Omental fat pad (tissue), 3 donors: ENCODE measurements at regions not wholly inside any gene's neighbourhood (a gene's known extent, or its start where the extent isn't known, plus 50 kb on each side); places are given as distances from the start of the nearest gene placed in this dataset.
"Not testable (repeated sequence)": the region's sequence is repeated elsewhere in the genome, so short reads cannot be mapped to it uniquely, and the experiment has no call there.

Experiments
- ATAC-seq: fragments of 150-250 bp; one replicate; pipeline ENCODE4 v1.9.1; 2016; ENCODE audit warnings: mild to moderate bottlenecking, moderate library complexity; ENCODE audit not compliant: low FRiP score
- DNase-seq: peaks from one replicate; pipeline ENCODE4 v3.0.0-alpha.2; 2019; ENCODE audit warnings: low spot score
- CTCF ChIP-seq, 3 donors: fragments of 450-650 bp; IDR thresholded peaks; one replicate each; pipeline ENCODE4 v1.5.1; 2016 to 2017; ENCODE audit warnings: antibody characterized with exemption in 3 of 3, mild to moderate bottlenecking in 3 of 3, moderate library complexity in 2 of 3

- no peak for DNase-seq
- ATAC-seq = no peak
- no peak for TF ChIP-seq CTCF (IDR thresholded peaks at IDR 0.05)
These were observed 1137.0 kb downstream of the HACE1 start for GRCh38 chr6:103722683-103723082.

GRCh38 chr6:103721923-103722322 is 1137.8 kb downstream of the HACE1 start:
- no peak for TF ChIP-seq CTCF (IDR thresholded peaks at IDR 0.05)
- no peak for DNase-seq
- no peak for ATAC-seq

GRCh38 chr6:103720393-103720792 is 1139.3 kb downstream of the HACE1 start:
- ATAC-seq = no peak
- no peak for DNase-seq
- no peak for TF ChIP-seq CTCF (IDR thresholded peaks at IDR 0.05)

GRCh38 chr6:103719545-103719944 is 1140.2 kb downstream of the HACE1 start:
- DNase-seq = no peak
- ATAC-seq = no peak
- TF ChIP-seq CTCF (IDR thresholded peaks at IDR 0.05) = no peak

- no peak for TF ChIP-seq CTCF (IDR thresholded peaks at IDR 0.05)
- ATAC-seq = no peak
- no peak for DNase-seq
These were observed 1144.5 kb downstream of the HACE1 start for GRCh38 chr6:103715269-103715668.

- not testable (repeated sequence) for ATAC-seq, DNase-seq
These were observed 1150.5 kb downstream of the HACE1 start for GRCh38 chr6:103709236-103709635.

GRCh38 chr6:103707596-103708325 is 1152.0 kb downstream of the HACE1 start:
- ATAC-seq = no peak

More at GRCh38 chr6:103707596-103708325, 1152.0 kb downstream of the HACE1 start:
- DNase-seq = no peak
- no peak for TF ChIP-seq CTCF (IDR thresholded peaks at IDR 0.05)
